GM19438 (cell line): ENCODE measurements at regions not wholly inside any gene's neighbourhood (a gene's known extent, or its start where the extent isn't known, plus 50 kb on each side); places are given as distances from the start of the nearest gene placed in this dataset.

ENCODE experiments used
- ATAC-seq: cut with Tn5 transposase; IDR thresholded peaks from one replicate; pipeline ENCODE4 v1.9.1; 2021; ENCODE audit warnings: low read depth; ENCODE audit not compliant: unreplicated experiment

DNA sequence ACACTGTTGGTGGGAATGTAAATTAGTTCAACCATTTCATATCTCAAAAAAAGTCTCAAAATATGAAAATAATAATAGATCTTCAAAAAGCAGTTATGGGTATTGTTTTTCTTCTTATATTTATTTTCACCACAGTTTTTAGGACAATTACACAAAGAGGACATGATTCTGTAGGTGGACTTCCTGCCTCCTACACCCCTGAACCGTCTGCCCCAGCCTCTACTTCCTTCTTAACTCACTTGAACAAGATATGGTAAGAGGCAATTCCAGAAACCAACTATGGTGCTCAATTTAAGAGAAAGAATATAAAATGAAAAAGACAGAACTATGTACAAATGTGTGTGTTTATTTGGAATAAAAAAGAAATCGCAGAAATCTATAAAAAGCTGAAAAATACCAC is 74.1 kb upstream of the MON1B start:
- ATAC-seq, result no peak

DNA sequence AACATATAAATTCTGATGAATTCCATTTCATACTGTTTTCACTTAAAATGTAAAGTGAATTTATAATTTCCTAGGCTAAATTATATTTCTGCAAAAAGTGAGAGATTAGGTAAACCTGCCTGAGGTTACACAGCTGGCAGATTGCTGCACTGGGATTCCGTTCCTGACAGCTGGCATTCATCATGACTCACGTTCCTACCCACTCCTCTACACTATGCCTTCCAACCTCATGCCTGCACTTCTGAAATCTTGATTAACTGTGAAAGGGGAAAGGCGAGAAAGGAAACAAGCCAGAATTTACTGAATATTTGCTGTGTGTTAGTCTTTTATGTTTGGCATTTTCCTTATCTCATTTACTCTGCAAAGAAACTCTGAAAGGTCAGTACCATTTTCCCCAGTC is 73.3 kb upstream of the MON1B start:
- no peak for ATAC-seq

DNA sequence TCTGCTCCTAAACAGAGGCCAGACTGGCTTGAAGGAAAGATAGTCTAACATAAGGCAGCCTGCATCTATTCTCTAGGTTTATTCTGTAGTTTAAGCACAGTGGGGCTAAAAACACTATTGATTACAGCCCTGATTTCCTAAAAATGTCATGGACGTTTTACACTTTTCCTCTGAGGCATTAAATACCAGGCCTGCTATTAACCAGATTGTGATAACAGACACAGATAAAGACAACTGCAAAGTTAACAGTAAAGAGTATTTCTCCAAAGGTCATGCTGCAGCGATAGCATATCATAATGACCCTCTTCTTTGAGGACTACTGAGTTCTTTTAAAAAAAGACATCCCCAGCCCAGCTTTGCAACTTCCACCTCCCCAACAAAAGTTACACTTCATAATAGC is 59.6 kb upstream of the MON1B start:
- ATAC-seq, result no peak

DNA sequence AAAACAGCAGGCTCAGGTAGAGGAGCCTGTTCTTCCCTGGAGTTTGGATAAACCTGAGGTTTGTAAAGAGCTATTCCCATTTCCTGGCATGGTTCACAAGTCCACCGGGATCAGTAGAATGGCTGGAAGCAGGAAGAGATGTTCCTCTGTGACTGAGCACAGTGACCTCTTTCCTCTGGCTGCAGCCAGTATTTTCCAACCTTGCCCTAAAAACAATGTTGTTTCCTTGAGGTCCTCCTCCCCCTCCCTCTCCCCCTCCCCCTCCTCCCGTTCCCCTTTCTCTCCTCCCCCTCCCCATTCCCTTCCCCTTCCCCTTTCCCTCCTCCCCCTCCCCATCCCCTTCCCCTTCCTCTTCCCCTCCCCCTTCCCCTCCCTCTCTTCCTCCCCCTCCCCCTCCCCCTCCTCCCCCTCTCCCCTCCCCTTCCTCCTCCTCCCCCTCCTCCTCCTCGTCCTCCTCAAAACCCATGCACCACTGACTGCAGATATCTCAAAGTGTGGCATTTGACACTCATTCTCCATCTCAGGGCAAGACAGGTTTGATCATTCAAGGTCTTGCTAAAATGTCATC is 58.9 kb upstream of the MON1B start:
- ATAC-seq, result no peak

DNA sequence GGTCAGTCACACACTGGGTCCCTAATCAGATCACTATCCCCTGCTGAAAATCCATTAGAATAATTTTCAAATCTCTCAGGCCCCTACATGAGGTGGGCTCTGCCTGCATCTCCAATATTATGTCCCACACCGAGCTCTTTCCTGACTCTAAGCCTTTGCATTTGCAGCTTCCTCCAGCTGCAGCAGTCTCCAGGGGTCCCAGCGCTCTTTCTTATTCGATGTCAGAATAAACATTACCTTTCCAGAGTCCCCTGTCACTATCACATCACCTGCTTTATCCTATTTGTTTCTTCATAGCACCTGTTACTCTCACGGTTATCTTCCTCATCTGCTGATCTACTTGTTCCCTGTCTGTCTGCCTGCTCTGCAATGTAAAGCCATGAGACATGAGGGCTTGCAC is 57.3 kb upstream of the MON1B start:
- no peak for ATAC-seq

DNA sequence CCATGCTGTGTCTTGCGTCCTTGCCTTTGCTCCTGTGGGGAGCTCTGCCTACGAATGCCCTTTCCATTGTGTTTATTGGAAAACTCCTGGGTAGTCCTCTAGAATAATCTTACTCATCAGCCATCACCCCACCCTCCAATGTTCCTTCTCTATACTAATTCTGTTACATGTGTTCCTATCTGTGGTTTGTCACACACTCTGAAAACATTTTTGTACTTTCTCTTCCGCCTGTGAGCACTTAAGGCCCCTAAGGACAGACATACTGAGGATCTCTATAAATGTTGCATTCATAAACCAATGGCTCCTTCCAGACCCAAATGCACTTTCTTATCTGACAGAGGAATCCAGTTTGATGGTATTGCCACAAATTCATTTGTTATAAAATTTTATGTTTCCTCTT is 53.9 kb upstream of the MON1B start:
- ATAC-seq, result no peak
